Endothelial cell of umbilical vein (primary cell): ENCODE measurements at regions not wholly inside any gene's neighbourhood (a gene's known extent, or its start where the extent isn't known, plus 50 kb on each side); places are given as distances from the start of the nearest gene placed in this dataset.

Source experiments
- BruUV-seq: library from RNA; stranded (reverse); fragments of 400-500 nt; replicated peaks from 2 replicates; lab custom pipeline; 2021; lab: Mats Ljungman, UMichigan
- CTCF ChIA-PET: fragments of 300-600, 350-600 bp; sonication (Branson Sonifier 250); formaldehyde crosslinking; loops from one replicate; lab custom pipeline; 2021; ENCODE audit warnings: antibody characterized with exemption, inconsistent platforms; lab: Charles Lee
- POLR2A ChIA-PET: fragments of 300-600, 350-600 bp; sonication (Branson Sonifier 250); formaldehyde crosslinking; loops from one replicate; lab custom pipeline; 2021; ENCODE audit warnings: antibody characterized with exemption, inconsistent platforms; lab: Charles Lee
- DNase-seq: peaks from one replicate; pipeline ENCODE4 v3.0.0-alpha.2; 2011; ENCODE audit warnings: low read depth, low spot score
- FAIRE-seq: peaks from 2 replicates; lab custom pipeline; 2011; peaks lifted over from hg19 to GRCh38; lab: Jason Lieb, UNC
- H2AFZ ChIP-seq: 2 replicates; pipeline ENCODE4 v1.6.0; 2012; ENCODE audit warnings: low read depth, low read length, control low read depth, inconsistent platforms
- H3K27ac ChIP-seq: 2 replicates; pipeline ENCODE4 v1.5.1; 2011; ENCODE audit warnings: low read depth, mild to moderate bottlenecking, control low read depth, low read length, moderate library complexity; ENCODE audit not compliant: insufficient read depth
- H3K27me3 ChIP-seq, 2 experiments: 2 replicates each; pipeline versions ENCODE4 v1.6.0 to v1.6.1; 2011; ENCODE audit warnings: low read length in 2 of 2, mixed read lengths in 1 of 2; ENCODE audit not compliant: control insufficient read depth in 2 of 2, insufficient read depth in 2 of 2
- H3K36me3 ChIP-seq, 2 experiments: 2 replicates in 1 of 2; 3 replicates in 1 of 2; pipeline ENCODE4 v1.5.1; 2011; ENCODE audit warnings: low read length in 2 of 2, mild to moderate bottlenecking in 1 of 2, moderate library complexity in 1 of 2; ENCODE audit not compliant: control insufficient read depth in 2 of 2, insufficient read depth in 2 of 2; ENCODE audit errors: extremely low read depth in 1 of 2
- H3K4me1 ChIP-seq: 3 replicates; pipeline ENCODE4 v1.5.1; 2011; ENCODE audit warnings: mild to moderate bottlenecking, low read length; ENCODE audit not compliant: control insufficient read depth, insufficient read depth; ENCODE audit errors: extremely low read depth
- H3K4me2 ChIP-seq: 2 replicates; pipeline ENCODE4 v1.6.1; 2011; ENCODE audit warnings: low read length, control low read depth, mixed read lengths; ENCODE audit not compliant: insufficient read depth
- H3K4me3 ChIP-seq, 3 experiments: fragments of 200-600 bp in 1 of 3; sonication (generic), shearing (Covaris generic) in 1 of 3; replicated peaks in 1 of 3; 2 replicates each; pipeline ENCODE4 v1.5.1; 2011 to 2016; ENCODE audit warnings: control low read depth in 3 of 3, low read length in 3 of 3, mild to moderate bottlenecking in 2 of 3, inconsistent platforms in 1 of 3, low read depth in 1 of 3, moderate library complexity in 1 of 3; ENCODE audit not compliant: insufficient read depth in 1 of 3
- H3K79me2 ChIP-seq: 2 replicates; pipeline ENCODE4 v1.6.0; 2012; ENCODE audit warnings: low read length, inconsistent platforms; ENCODE audit not compliant: control insufficient read depth, insufficient read depth
- H3K9ac ChIP-seq: replicated peaks from 2 replicates; pipeline ENCODE3; 2011; ENCODE audit warnings: low read length, control low read depth; ENCODE audit not compliant: insufficient read depth; ENCODE audit errors: extremely low read depth
- H3K9me1 ChIP-seq: replicated peaks from 3 replicates; pipeline ENCODE4 v1.6.0; 2011; ENCODE audit warnings: mild to moderate bottlenecking, low read length; ENCODE audit not compliant: control insufficient read depth, insufficient read depth; ENCODE audit errors: extremely low read depth
- H3K9me3 ChIP-seq: replicated peaks from 2 replicates; pipeline ENCODE4 v1.5.1; 2012; ENCODE audit warnings: low read length, inconsistent platforms; ENCODE audit not compliant: control insufficient read depth, insufficient read depth
- H4K20me1 ChIP-seq: replicated peaks from 2 replicates; pipeline ENCODE3; 2011; ENCODE audit warnings: mild to moderate bottlenecking, low read length; ENCODE audit not compliant: control insufficient read depth, insufficient read depth; ENCODE audit errors: extremely low read depth
- EZH2 ChIP-seq: IDR thresholded peaks from 2 replicates; pipeline ENCODE4 v1.6.1; 2012; ENCODE audit warnings: borderline replicate concordance, low read depth, mild to moderate bottlenecking, moderate library complexity, low read length, inconsistent platforms; ENCODE audit not compliant: severe bottlenecking
- FOS ChIP-seq: IDR thresholded peaks from 2 replicates; pipeline ENCODE4 v1.6.1; 2011; ENCODE audit warnings: mild to moderate bottlenecking, low read length, moderate library complexity, borderline replicate concordance; ENCODE audit not compliant: insufficient read depth
- GATA2 ChIP-seq: IDR thresholded peaks from 2 replicates; pipeline ENCODE4 v1.7.0; 2011; ENCODE audit warnings: low read depth, mild to moderate bottlenecking, moderate library complexity, mixed read lengths, low read length; ENCODE audit not compliant: insufficient read length, insufficient read depth
- JUN ChIP-seq: IDR thresholded peaks from 2 replicates; pipeline ENCODE4 v1.6.1; 2011; ENCODE audit warnings: borderline replicate concordance, low read depth; ENCODE audit not compliant: insufficient read length, insufficient read depth
- MYC ChIP-seq: IDR thresholded peaks from one replicate; pipeline ENCODE4 v1.6.1; 2011; ENCODE audit warnings: mild to moderate bottlenecking, low read depth, low read length
- POLR2A ChIP-seq: IDR thresholded peaks from 2 replicates; pipeline ENCODE4 v1.6.1; 2012; ENCODE audit warnings: low read depth, mild to moderate bottlenecking, control low read depth, low read length
- POLR2AphosphoS5 ChIP-seq: IDR thresholded peaks from 2 replicates; pipeline ENCODE4 v1.6.1; 2012; ENCODE audit warnings: low read depth, mild to moderate bottlenecking, control low read depth, low read length, moderate library complexity; ENCODE audit not compliant: insufficient read depth
- dilution Hi-C: fragments of 300-500 bp; cut with MboI; formaldehyde crosslinking; loops from one replicate; pipeline ENCODE4 v1.15.0; 2019; ENCODE audit warnings: low sequenced_read_pairs; ENCODE audit not compliant: extremely low pct_ligation_motif_present
- intact Hi-C: fragments of 100-400 bp; cut with micrococcal nuclease; formaldehyde crosslinking; loops from one replicate; pipeline ENCODE4 v1.10.0; 2022
- TF ChIP-seq, protein P1 (sequence below): IDR thresholded peaks from 2 replicates; pipeline ENCODE4 v1.6.1; 2011; ENCODE audit not compliant: insufficient read depth, insufficient read length
- TF ChIP-seq, protein P2 (sequence below), 2 donors: IDR thresholded peaks; 1 replicate in 1 of 2; 2 replicates in 1 of 2; pipeline ENCODE4 v1.5.1; 2011; ENCODE audit warnings: low read length in 2 of 2, mild to moderate bottlenecking in 2 of 2, moderate library complexity in 2 of 2, control low read depth in 1 of 2, inconsistent platforms in 1 of 2, low read depth in 1 of 2; ENCODE audit not compliant: insufficient read depth in 1 of 2; ENCODE audit errors: extremely low read depth in 1 of 2

DNA sequence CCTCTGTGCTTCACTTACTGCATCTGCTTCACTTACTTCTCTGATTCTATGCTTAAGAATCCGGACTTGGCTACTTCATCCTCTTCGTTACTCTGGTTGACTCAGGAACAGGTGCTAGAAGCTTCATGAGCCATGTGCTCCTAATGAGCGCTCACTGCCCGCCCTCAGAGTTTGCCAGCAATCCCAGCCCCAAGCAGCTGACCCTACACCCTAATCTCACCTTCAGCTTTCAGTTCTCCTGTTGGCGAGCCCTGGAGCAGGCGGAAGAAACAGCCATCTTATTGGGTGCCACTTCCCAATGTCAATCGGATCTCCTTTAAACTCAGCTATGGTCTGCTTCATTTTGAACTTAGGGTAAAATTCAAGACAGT, 61.3 kb downstream of the FOXA2 start:
- no peaks in the 10 kb centered on the region for H3K9me3 ChIP-seq
- no peaks in the 10 kb centered on the region for H3K27me3 ChIP-seq
- H3K9ac ChIP-seq: no peak overlapping the region
- H3K4me2 ChIP-seq: no peak overlapping the region
- DNase-seq (no peak), FAIRE-seq (no peak)
- H3K4me1 ChIP-seq: no peaks in the 10 kb centered on the region
- no peak overlapping the region for H3K27ac ChIP-seq
- no peak overlapping the region for H2AFZ ChIP-seq
- no peaks in the 10 kb centered on the region for H4K20me1 ChIP-seq
- dilution Hi-C loops (no loop called here), intact Hi-C loops (no loop called here)
- no peak overlapping the region for H3K4me3 ChIP-seq
- CTCF ChIA-PET: no interaction called here
- BruUV-seq: no TSS peak
- H3K36me3 ChIP-seq: no peaks in the 10 kb centered on the region
- H3K9me1 ChIP-seq: no peaks in the 10 kb centered on the region
- no peaks in the 10 kb centered on the region for H3K79me2 ChIP-seq
- TF ChIP-seq POLR2AphosphoS5 (no peak), FOS (no peak), EZH2 (no peak), JUN (no peak), POLR2A (no peak), MYC (no peak), GATA2 (no peak)
- TF ChIP-seq, protein P1, sequence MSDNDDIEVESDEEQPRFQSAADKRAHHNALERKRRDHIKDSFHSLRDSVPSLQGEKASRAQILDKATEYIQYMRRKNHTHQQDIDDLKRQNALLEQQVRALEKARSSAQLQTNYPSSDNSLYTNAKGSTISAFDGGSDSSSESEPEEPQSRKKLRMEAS: no peak
- TF ChIP-seq, protein P2, sequence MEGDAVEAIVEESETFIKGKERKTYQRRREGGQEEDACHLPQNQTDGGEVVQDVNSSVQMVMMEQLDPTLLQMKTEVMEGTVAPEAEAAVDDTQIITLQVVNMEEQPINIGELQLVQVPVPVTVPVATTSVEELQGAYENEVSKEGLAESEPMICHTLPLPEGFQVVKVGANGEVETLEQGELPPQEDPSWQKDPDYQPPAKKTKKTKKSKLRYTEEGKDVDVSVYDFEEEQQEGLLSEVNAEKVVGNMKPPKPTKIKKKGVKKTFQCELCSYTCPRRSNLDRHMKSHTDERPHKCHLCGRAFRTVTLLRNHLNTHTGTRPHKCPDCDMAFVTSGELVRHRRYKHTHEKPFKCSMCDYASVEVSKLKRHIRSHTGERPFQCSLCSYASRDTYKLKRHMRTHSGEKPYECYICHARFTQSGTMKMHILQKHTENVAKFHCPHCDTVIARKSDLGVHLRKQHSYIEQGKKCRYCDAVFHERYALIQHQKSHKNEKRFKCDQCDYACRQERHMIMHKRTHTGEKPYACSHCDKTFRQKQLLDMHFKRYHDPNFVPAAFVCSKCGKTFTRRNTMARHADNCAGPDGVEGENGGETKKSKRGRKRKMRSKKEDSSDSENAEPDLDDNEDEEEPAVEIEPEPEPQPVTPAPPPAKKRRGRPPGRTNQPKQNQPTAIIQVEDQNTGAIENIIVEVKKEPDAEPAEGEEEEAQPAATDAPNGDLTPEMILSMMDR (IDR thresholded peaks at IDR 0.05; ENCODE audit: extremely low read depth in 1 of 2, insufficient read depth in 1 of 2, low read depth in 1 of 2, low read length in 2 of 2): no peak
- POLR2A ChIA-PET: no interaction called here
